IMR-90 (cell line): ENCODE measurements at regions not wholly inside any gene's neighbourhood (a gene's known extent, or its start where the extent isn't known, plus 50 kb on each side); places are given as distances from the start of the nearest gene placed in this dataset.

Experiments used
- ATAC-seq: fragments of 200-7000 bp; cut with Tn5 transposase; 2 replicates; pipeline ENCODE4 v1.9.1; 2020; ENCODE audit warnings: low read depth, mild to moderate bottlenecking, moderate library complexity
- BruUV-seq: library from RNA; stranded (reverse); fragments of 400-500 nt; replicated peaks from 2 replicates; lab custom pipeline; 2021; lab: Mats Ljungman, UMichigan
- CTCF ChIA-PET: fragments of 300-600 bp; formaldehyde crosslinking; extraction: SDS; loops from one replicate; lab custom pipeline; 2021; ENCODE audit warnings: antibody characterized with exemption; lab: Yijun Ruan, JAX
- POLR2A ChIA-PET: fragments of 300-600 bp; sonication (Branson Sonifier 250); formaldehyde crosslinking; loops from one replicate; lab custom pipeline; 2022; ENCODE audit warnings: antibody characterized with exemption; ENCODE audit not compliant: unreplicated experiment; lab: Charles Lee
- DNase-seq: peaks from one replicate; pipeline ENCODE4 v3.0.0; 2013
- H2AFZ ChIP-seq: replicated peaks from 2 replicates; pipeline ENCODE3; 2013; ENCODE audit warnings: low read length, mild to moderate bottlenecking; ENCODE audit not compliant: poor library complexity
- H2AK5ac ChIP-seq: 2 replicates; pipeline ENCODE4 v1.6.1; 2013; ENCODE audit warnings: low read depth, low read length, inconsistent platforms
- H2AK9ac ChIP-seq: replicated peaks from 2 replicates; pipeline ENCODE3; 2013; ENCODE audit warnings: mild to moderate bottlenecking, low read depth, low read length, moderate library complexity; ENCODE audit not compliant: poor library complexity
- H2BK120ac ChIP-seq: 2 replicates; pipeline ENCODE4 v1.6.1; 2013; ENCODE audit warnings: low read depth, low read length, inconsistent platforms
- H2BK15ac ChIP-seq: 3 replicates; pipeline ENCODE4 v1.6.1; 2013; ENCODE audit warnings: low read depth, low read length, inconsistent platforms
- H2BK20ac ChIP-seq: 2 replicates; pipeline ENCODE4 v1.6.1; 2013; ENCODE audit warnings: low read depth, mild to moderate bottlenecking, inconsistent platforms, low read length, moderate library complexity
- H2BK5ac ChIP-seq: 2 replicates; pipeline ENCODE4 v1.6.1; 2013; ENCODE audit warnings: mild to moderate bottlenecking, low read depth, low read length, inconsistent platforms; ENCODE audit not compliant: poor library complexity, severe bottlenecking
- H3K14ac ChIP-seq: replicated peaks from 2 replicates; pipeline ENCODE4 v1.6.1; 2013; ENCODE audit warnings: low read depth, low read length, inconsistent platforms
- H3K18ac ChIP-seq: 2 replicates; pipeline ENCODE4 v1.6.1; 2013; ENCODE audit warnings: low read depth, low read length, control low read depth
- H3K23ac ChIP-seq: 2 replicates; pipeline ENCODE4 v1.6.1; 2013; ENCODE audit warnings: low read depth, low read length, inconsistent platforms
- H3K27ac ChIP-seq: 2 replicates; pipeline ENCODE4 v1.5.1; 2013; ENCODE audit warnings: mild to moderate bottlenecking, control low read depth, low read length; ENCODE audit not compliant: insufficient read depth
- H3K27me3 ChIP-seq: 2 replicates; pipeline ENCODE4 v1.6.1; 2013; ENCODE audit warnings: low read length; ENCODE audit not compliant: control insufficient read depth, insufficient read depth
- H3K36me3 ChIP-seq: 2 replicates; pipeline ENCODE4 v1.6.1; 2013; ENCODE audit warnings: low read length, mixed read lengths; ENCODE audit not compliant: control insufficient read depth, insufficient read depth
- H3K4ac ChIP-seq: 2 replicates; pipeline ENCODE4 v1.6.1; 2013; ENCODE audit warnings: low read depth, low read length, inconsistent platforms
- H3K4me1 ChIP-seq: 2 replicates; pipeline ENCODE4 v1.6.1; 2013; ENCODE audit warnings: low read length, mixed read lengths; ENCODE audit not compliant: control insufficient read depth, insufficient read depth
- H3K4me2 ChIP-seq: 2 replicates; pipeline ENCODE4 v1.6.1; 2013; ENCODE audit warnings: low read depth, mild to moderate bottlenecking, control low read depth, low read length, moderate library complexity
- H3K4me3 ChIP-seq: 2 replicates; pipeline ENCODE4 v1.5.1; 2013; ENCODE audit warnings: low read depth, mild to moderate bottlenecking, control low read depth, low read length, moderate library complexity; ENCODE audit not compliant: insufficient read depth
- H3K56ac ChIP-seq: 2 replicates; pipeline ENCODE4 v1.6.1; 2013; ENCODE audit warnings: low read length, inconsistent platforms; ENCODE audit not compliant: insufficient read depth; ENCODE audit errors: extremely low read depth
- H3K79me1 ChIP-seq, 2 experiments: 2 replicates each; pipeline ENCODE4 v1.6.1; 2013; ENCODE audit warnings: low read length in 2 of 2, inconsistent platforms in 1 of 2, low read depth in 1 of 2
- H3K9ac ChIP-seq: 2 replicates; pipeline ENCODE4 v1.6.1; 2013; ENCODE audit warnings: low read depth, low read length, control low read depth
- H3K9me1 ChIP-seq: 2 replicates; pipeline ENCODE4 v1.6.1; 2013; ENCODE audit warnings: low read length, inconsistent platforms; ENCODE audit not compliant: insufficient read depth
- H3K9me3 ChIP-seq: 2 replicates; pipeline ENCODE4 v1.6.1; 2013; ENCODE audit warnings: low read length; ENCODE audit not compliant: control insufficient read depth, insufficient read depth
- H4K20me1 ChIP-seq: 2 replicates; pipeline ENCODE4 v1.6.1; 2013; ENCODE audit warnings: low read length, inconsistent platforms; ENCODE audit not compliant: insufficient read depth
- H4K5ac ChIP-seq: 2 replicates; pipeline ENCODE4 v1.6.1; 2013; ENCODE audit warnings: mild to moderate bottlenecking, low read depth, low read length, control low read depth
- H4K8ac ChIP-seq, 2 experiments: 2 replicates each; pipeline ENCODE4 v1.6.1; 2013; ENCODE audit warnings: low read depth in 2 of 2, low read length in 2 of 2, control low read depth in 1 of 2, inconsistent platforms in 1 of 2
- H4K91ac ChIP-seq: 2 replicates; pipeline ENCODE4 v1.6.1; 2013; ENCODE audit warnings: low read depth, low read length, inconsistent platforms; ENCODE audit not compliant: insufficient read depth
- MAZ ChIP-seq: IDR thresholded peaks from 2 replicates; pipeline ENCODE4 v1.6.1; 2012; ENCODE audit warnings: low read depth, mild to moderate bottlenecking, low read length, improper control_type of control experiment, moderate library complexity, borderline replicate concordance
- MXI1 ChIP-seq: IDR thresholded peaks from 2 replicates; pipeline ENCODE4 v1.6.1; 2012; ENCODE audit warnings: low read depth, mild to moderate bottlenecking, low read length, moderate library complexity, borderline replicate concordance
- WGBS, 2 experiments: methylation state at CpG; one replicate each; pipeline versions ENCODE4 v1.1.5 to v1.1.7; 2013; ENCODE audit warnings: missing lambda C conversion rate in 2 of 2; ENCODE audit not compliant: insufficient read length in 1 of 2; ENCODE audit errors: extremely low coverage in 2 of 2; 5-methylcytosine and 5-hydroxymethylcytosine counted together
- dilution Hi-C: fragments of 300-500 bp; cut with HindIII; formaldehyde crosslinking; loops from one replicate; pipeline ENCODE4 v1.14.3; 2018; ENCODE audit warnings: low sequenced_read_pairs; ENCODE audit not compliant: unreplicated experiment
- in situ Hi-C: fragments of 300-500 bp; cut with MboI; formaldehyde crosslinking; loops from 3 replicates; pipeline ENCODE4 v1.14.3; 2019; ENCODE audit warnings: low sequenced_read_pairs, inconsistent platforms, mixed read lengths
- intact Hi-C: fragments of 100-400 bp; cut with micrococcal nuclease; formaldehyde crosslinking; loops from 2 replicates; pipeline ENCODE4 v1.10.0; 2022

- POLR2A ChIA-PET: no interaction called here
- no TSS peak for BruUV-seq
- intact Hi-C loops: no loop called here
Observed at GRCh38 chr1:87553511-87553910, 224.8 kb downstream of the LMO4 start.

More at GRCh38 chr1:87553511-87553910, 224.8 kb downstream of the LMO4 start:
- dilution Hi-C loops (no loop called here), in situ Hi-C loops (no loop called here)
- no CpG with 5 or more reads among the region's 2 CpGs for WGBS, 2 experiments
- Histone ChIP-seq H2AK5ac (no peak overlapping the region), H2BK5ac (no peak overlapping the region), H3K4me3 (no peak overlapping the region), H3K18ac (no peak overlapping the region), H4K8ac (no peak overlapping the region), H3K9me1 (no peaks in the 10 kb centered on the region), H4K91ac (no peak overlapping the region), H3K36me3 (no peaks in the 10 kb centered on the region), H3K23ac (no peak overlapping the region), H2BK20ac (no peak overlapping the region), H3K9ac (no peak overlapping the region), H3K27me3 (no peaks in the 10 kb centered on the region), H3K27ac (no peak overlapping the region), H2AK9ac (no peak overlapping the region), H2BK120ac (no peak overlapping the region), H4K5ac (no peak overlapping the region), H3K4ac (no peak overlapping the region), H3K79me1 (no peaks in the 10 kb centered on the region), H3K4me2 (no peak overlapping the region), H2AFZ (no peak overlapping the region), H4K20me1 (no peaks in the 10 kb centered on the region), H3K14ac (no peak overlapping the region), H3K56ac (no peak overlapping the region), H3K4me1 (peaks cover 5% of the 10 kb centered on the region; the same call in 1 of the 2 replicates), H3K9me3 (no peaks in the 10 kb centered on the region), H2BK15ac (no peak overlapping the region)
- DNase-seq: no peak
- no peak for TF ChIP-seq MXI1
- TF ChIP-seq MAZ: no peak
- CTCF ChIA-PET: no interaction called here
- ATAC-seq: no peak
